HEK293 (cell line): ENCODE measurements at regions not wholly inside any gene's neighbourhood (a gene's known extent, or its start where the extent isn't known, plus 50 kb on each side); places are given as distances from the start of the nearest gene placed in this dataset.

Experiments used
- CTCF ChIA-PET: fragments of 350-600 bp; formaldehyde crosslinking; extraction: SDS; loops from one replicate; lab custom pipeline; 2021; ENCODE audit warnings: antibody characterized with exemption; lab: Yijun Ruan, JAX
- POLR2A ChIA-PET: fragments of 300-600 bp; formaldehyde crosslinking; extraction: SDS; loops from one replicate; lab custom pipeline; 2020; ENCODE audit warnings: antibody characterized with exemption, inconsistent platforms; lab: Yijun Ruan, JAX
- H3K27ac ChIP-seq: fragments of 200-500 bp; sonication (Bioruptor generic); 2 replicates; pipeline ENCODE4 v1.5.1; 2014; ENCODE audit warnings: low read depth, low read length, control low read depth, inconsistent platforms; ENCODE audit errors: extremely low read depth
- H3K36me3 ChIP-seq, 2 experiments: fragments of 200-500 bp in 1 of 2; sonication (Bioruptor generic) in 1 of 2; 1 replicate in 1 of 2; 2 replicates in 1 of 2; pipeline ENCODE4 v1.5.1; 2014 to 2017; ENCODE audit warnings: inconsistent platforms in 2 of 2, low read length in 2 of 2; ENCODE audit not compliant: control insufficient read depth in 2 of 2, insufficient read depth in 1 of 2
- H3K4me1 ChIP-seq: fragments of 200-500 bp; sonication (Bioruptor generic); 2 replicates; pipeline ENCODE4 v1.5.1; 2014; ENCODE audit warnings: mild to moderate bottlenecking, low read length, inconsistent platforms; ENCODE audit not compliant: control insufficient read depth, insufficient read depth
- H3K4me3 ChIP-seq: 2 replicates; pipeline ENCODE4 v1.5.1; 2011; ENCODE audit warnings: low read depth, mild to moderate bottlenecking, control low read depth, low read length, moderate library complexity
- H3K9me3 ChIP-seq: fragments of 200-500 bp; sonication (Bioruptor generic); 2 replicates; pipeline ENCODE4 v1.5.1; 2014; ENCODE audit warnings: low read depth, low read length, inconsistent platforms; ENCODE audit not compliant: control insufficient read depth, insufficient read depth
- KLF1 ChIP-seq: fragments of 450-650 bp; formaldehyde crosslinking; IDR thresholded peaks from 2 replicates; pipeline ENCODE4 v1.5.1; 2016; ENCODE audit warnings: missing biosample characterization, missing genetic modification characterization
- KLF10 ChIP-seq: fragments of 450-650 bp; IDR thresholded peaks from 2 replicates; pipeline ENCODE4 v1.5.1; 2018; ENCODE audit warnings: missing biosample characterization, mild to moderate bottlenecking, missing genetic modification characterization
- MYNN ChIP-seq: fragments of 450-650 bp; formaldehyde crosslinking; IDR thresholded peaks from 2 replicates; pipeline ENCODE4 v1.5.1; 2016; ENCODE audit warnings: missing biosample characterization, missing genetic modification characterization, borderline replicate concordance
- SCRT1 ChIP-seq: fragments of 450-650 bp; formaldehyde crosslinking; IDR thresholded peaks from 2 replicates; pipeline ENCODE4 v1.5.1; 2016; ENCODE audit warnings: missing biosample characterization, missing genetic modification characterization, borderline replicate concordance
- SCRT2 ChIP-seq: fragments of 450-650 bp; formaldehyde crosslinking; IDR thresholded peaks from 2 replicates; pipeline ENCODE4 v1.5.1; 2016; ENCODE audit warnings: missing biosample characterization, missing genetic modification characterization
- SETDB1 ChIP-seq: IDR thresholded peaks from one replicate; pipeline ENCODE4 v1.6.1; 2017; ENCODE audit warnings: mild to moderate bottlenecking, low read length, moderate library complexity, mixed read lengths; ENCODE audit not compliant: insufficient read length
- YY1 ChIP-seq: fragments of 450-650 bp; formaldehyde crosslinking; IDR thresholded peaks from 2 replicates; pipeline ENCODE4 v1.5.1; 2018; ENCODE audit warnings: missing biosample characterization, missing genetic modification characterization
- YY2 ChIP-seq: fragments of 450-650 bp; formaldehyde crosslinking; IDR thresholded peaks from 2 replicates; pipeline ENCODE4 v1.5.1; 2016; ENCODE audit warnings: missing biosample characterization, missing genetic modification characterization
- ZBTB1 ChIP-seq: fragments of 450-650 bp; formaldehyde crosslinking; IDR thresholded peaks from 2 replicates; pipeline ENCODE4 v1.5.1; 2016; ENCODE audit warnings: missing biosample characterization, missing genetic modification characterization
- ZNF266 ChIP-seq: fragments of 450-650 bp; formaldehyde crosslinking; IDR thresholded peaks from 2 replicates; pipeline ENCODE4 v1.5.1; 2016; ENCODE audit warnings: missing biosample characterization, missing genetic modification characterization, low read depth
- ZNF350 ChIP-seq: fragments of 450-650 bp; formaldehyde crosslinking; IDR thresholded peaks from 2 replicates; pipeline ENCODE4 v1.5.0; 2017; ENCODE audit warnings: missing biosample characterization, mild to moderate bottlenecking, missing genetic modification characterization
- ZNF76 ChIP-seq: fragments of 450-650 bp; formaldehyde crosslinking; IDR thresholded peaks from 2 replicates; pipeline ENCODE4; 2016; ENCODE audit warnings: low read depth, missing biosample characterization, missing genetic modification characterization, borderline replicate concordance
- ZNF777 ChIP-seq: fragments of 450-650 bp; formaldehyde crosslinking; IDR thresholded peaks from 2 replicates; pipeline ENCODE4 v1.5.1; 2017; ENCODE audit warnings: missing biosample characterization, missing genetic modification characterization, borderline replicate concordance
- ZNF843 ChIP-seq: fragments of 450-650 bp; formaldehyde crosslinking; IDR thresholded peaks from 2 replicates; pipeline ENCODE4 v1.5.1; 2016; ENCODE audit warnings: missing biosample characterization, missing genetic modification characterization
- TF ChIP-seq, protein P1 (sequence below): fragments of 450-650 bp; formaldehyde crosslinking; IDR thresholded peaks from 2 replicates; pipeline ENCODE4 v1.5.1; 2016; ENCODE audit warnings: missing biosample characterization, missing genetic modification characterization
- TF ChIP-seq, protein P2 (sequence below): fragments of 450-650 bp; formaldehyde crosslinking; IDR thresholded peaks from 2 replicates; pipeline ENCODE4 v1.5.1; 2016; ENCODE audit warnings: missing biosample characterization, missing genetic modification characterization
- TF ChIP-seq, protein P3 (sequence below): fragments of 450-650 bp; formaldehyde crosslinking; IDR thresholded peaks from 2 replicates; pipeline ENCODE4 v1.5.1; 2016; ENCODE audit warnings: missing biosample characterization, missing genetic modification characterization, borderline replicate concordance
- TF ChIP-seq, protein P4 (sequence below): fragments of 450-650 bp; formaldehyde crosslinking; IDR thresholded peaks from 2 replicates; pipeline ENCODE4 v1.5.1; 2016; ENCODE audit warnings: missing biosample characterization, missing genetic modification characterization
- TF ChIP-seq, protein P5 (sequence below): fragments of 450-650 bp; IDR thresholded peaks from 2 replicates; pipeline ENCODE4 v1.5.1; 2018; ENCODE audit warnings: missing biosample characterization, missing genetic modification characterization

DNA sequence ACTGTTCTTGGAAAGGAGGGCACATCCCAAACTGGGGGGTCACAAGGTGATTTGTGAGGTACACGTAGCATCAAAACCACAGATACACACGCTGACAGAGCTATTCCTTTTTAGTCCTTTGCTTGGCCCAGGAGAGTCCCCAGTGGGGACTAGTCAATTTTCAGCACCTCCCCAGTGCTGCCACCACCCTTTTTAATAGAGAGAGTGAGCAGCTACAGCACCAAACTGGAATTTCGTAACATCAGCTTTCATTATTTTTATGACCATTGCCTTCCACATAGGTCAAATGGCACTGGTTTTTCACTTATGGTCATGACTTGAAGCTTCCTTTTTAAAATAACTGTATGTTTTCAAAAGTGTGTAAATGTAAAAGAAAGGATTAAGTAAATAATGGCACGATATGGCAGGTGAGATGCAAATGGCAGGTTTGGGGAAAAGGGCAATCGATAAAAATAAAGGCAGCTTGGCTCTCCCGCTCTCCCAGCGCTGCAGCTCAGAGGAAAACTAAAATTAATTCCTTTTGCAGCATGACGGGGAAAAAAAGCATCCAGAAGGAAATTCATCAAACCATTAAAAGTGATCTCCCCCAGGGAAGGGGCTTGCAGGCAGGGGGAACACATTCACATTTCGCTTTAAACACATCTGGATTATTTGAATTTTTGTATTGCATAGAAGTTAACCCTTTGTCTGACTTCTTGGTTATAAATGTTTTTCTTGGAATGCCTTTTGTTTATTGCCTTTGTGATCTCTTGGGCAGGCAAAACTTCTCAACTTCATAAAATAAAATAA lies 95.2 kb downstream of the ANKRD60 start:
- no peak overlapping the region for H3K27ac ChIP-seq
- TF ChIP-seq KLF10 (tag by site-specific recombination) (no peak), SCRT2 (no peak), SETDB1 (no peak), YY2 (tag by site-specific recombination) (no peak), ZNF777 (tag by site-specific recombination) (no peak), ZNF266 (tag by site-specific recombination) (no peak), ZNF76 (tag by site-specific recombination) (no peak), ZBTB1 (no peak), SCRT1 (tag by site-specific recombination) (no peak), ZNF350 (no peak), ZNF843 (no peak)
- TF ChIP-seq, protein P1, sequence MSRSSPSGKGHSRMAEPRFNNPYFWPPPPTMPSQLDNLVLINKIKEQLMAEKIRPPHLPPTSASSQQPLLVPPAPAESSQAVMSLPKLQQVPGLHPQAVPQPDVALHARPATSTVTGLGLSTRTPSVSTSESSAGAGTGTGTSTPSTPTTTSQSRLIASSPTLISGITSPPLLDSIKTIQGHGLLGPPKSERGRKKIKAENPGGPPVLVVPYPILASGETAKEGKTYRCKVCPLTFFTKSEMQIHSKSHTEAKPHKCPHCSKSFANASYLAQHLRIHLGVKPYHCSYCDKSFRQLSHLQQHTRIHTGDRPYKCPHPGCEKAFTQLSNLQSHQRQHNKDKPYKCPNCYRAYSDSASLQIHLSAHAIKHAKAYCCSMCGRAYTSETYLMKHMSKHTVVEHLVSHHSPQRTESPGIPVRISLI, result no peak
- TF ChIP-seq, protein P2, sequence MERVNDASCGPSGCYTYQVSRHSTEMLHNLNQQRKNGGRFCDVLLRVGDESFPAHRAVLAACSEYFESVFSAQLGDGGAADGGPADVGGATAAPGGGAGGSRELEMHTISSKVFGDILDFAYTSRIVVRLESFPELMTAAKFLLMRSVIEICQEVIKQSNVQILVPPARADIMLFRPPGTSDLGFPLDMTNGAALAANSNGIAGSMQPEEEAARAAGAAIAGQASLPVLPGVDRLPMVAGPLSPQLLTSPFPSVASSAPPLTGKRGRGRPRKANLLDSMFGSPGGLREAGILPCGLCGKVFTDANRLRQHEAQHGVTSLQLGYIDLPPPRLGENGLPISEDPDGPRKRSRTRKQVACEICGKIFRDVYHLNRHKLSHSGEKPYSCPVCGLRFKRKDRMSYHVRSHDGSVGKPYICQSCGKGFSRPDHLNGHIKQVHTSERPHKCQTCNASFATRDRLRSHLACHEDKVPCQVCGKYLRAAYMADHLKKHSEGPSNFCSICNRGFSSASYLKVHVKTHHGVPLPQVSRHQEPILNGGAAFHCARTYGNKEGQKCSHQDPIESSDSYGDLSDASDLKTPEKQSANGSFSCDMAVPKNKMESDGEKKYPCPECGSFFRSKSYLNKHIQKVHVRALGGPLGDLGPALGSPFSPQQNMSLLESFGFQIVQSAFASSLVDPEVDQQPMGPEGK (tag by site-specific recombination), result no peak
- TF ChIP-seq, protein P3, sequence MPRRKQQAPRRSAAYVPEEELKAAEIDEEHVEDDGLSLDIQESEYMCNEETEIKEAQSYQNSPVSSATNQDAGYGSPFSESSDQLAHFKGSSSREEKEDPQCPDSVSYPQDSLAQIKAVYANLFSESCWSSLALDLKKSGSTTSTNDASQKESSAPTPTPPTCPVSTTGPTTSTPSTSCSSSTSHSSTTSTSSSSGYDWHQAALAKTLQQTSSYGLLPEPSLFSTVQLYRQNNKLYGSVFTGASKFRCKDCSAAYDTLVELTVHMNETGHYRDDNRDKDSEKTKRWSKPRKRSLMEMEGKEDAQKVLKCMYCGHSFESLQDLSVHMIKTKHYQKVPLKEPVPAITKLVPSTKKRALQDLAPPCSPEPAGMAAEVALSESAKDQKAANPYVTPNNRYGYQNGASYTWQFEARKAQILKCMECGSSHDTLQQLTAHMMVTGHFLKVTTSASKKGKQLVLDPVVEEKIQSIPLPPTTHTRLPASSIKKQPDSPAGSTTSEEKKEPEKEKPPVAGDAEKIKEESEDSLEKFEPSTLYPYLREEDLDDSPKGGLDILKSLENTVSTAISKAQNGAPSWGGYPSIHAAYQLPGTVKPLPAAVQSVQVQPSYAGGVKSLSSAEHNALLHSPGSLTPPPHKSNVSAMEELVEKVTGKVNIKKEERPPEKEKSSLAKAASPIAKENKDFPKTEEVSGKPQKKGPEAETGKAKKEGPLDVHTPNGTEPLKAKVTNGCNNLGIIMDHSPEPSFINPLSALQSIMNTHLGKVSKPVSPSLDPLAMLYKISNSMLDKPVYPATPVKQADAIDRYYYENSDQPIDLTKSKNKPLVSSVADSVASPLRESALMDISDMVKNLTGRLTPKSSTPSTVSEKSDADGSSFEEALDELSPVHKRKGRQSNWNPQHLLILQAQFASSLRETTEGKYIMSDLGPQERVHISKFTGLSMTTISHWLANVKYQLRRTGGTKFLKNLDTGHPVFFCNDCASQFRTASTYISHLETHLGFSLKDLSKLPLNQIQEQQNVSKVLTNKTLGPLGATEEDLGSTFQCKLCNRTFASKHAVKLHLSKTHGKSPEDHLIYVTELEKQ (tag by site-specific recombination), result no peak
- TF ChIP-seq, all 188 proteins: peak for 0
- Histone ChIP-seq H3K4me3 (no peak overlapping the region), H3K9me3 (no peaks in the 10 kb centered on the region), H3K36me3 (no peaks in the 10 kb centered on the region), H3K4me1 (no peaks in the 10 kb centered on the region)
- POLR2A ChIA-PET, result no interaction called here
- CTCF ChIA-PET, result interaction anchor here (0.7 to 1.6 kb wide), 3 partner anchors 11 to 197 kb away, joined by 3 to 4 read pairs (median 3); no protein-coding TSS in a partner anchor

DNA sequence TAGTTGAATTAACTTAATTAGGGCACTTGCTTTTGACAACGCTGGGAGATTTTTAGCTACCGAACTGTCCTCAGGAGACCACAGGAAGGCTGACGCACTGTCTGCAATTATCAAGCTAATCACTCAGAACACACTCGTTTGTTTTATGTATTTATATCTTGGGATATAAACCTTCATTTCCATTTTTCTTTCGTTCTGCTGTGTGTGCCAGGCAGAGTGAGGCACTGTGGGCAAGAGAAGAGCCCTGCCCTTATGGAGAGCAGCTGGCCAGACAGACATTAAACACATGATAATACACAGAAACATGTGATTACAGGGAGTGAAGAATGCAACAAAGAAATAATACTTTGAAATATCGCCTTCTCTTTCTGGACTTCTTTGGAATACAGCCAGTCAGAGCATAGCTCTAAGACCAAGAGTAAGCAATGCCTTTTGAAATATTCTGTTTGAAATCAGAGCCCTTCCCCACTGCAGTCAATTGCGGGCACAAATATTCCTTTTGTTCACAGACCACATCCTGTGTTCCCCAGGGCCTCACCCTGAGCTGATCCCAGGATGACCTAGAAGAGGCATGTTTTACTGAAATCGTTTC lies 96.8 kb downstream of the ANKRD60 start:
- CTCF ChIA-PET, result interaction anchor here (0.6 to 1.6 kb wide), 4 partner anchors 23 to 705 kb away, joined by 3 to 4 read pairs (median 3); no protein-coding TSS in a partner anchor
- no peaks in the 10 kb centered on the region for H3K36me3 ChIP-seq
- no peaks in the 10 kb centered on the region for H3K9me3 ChIP-seq
- H3K4me1 ChIP-seq, result no peaks in the 10 kb centered on the region
- H3K4me3 ChIP-seq, result no peak overlapping the region
- TF ChIP-seq YY1 (no peak), MYNN (no peak), KLF1 (tag by site-specific recombination) (no peak)
- TF ChIP-seq, protein P4, sequence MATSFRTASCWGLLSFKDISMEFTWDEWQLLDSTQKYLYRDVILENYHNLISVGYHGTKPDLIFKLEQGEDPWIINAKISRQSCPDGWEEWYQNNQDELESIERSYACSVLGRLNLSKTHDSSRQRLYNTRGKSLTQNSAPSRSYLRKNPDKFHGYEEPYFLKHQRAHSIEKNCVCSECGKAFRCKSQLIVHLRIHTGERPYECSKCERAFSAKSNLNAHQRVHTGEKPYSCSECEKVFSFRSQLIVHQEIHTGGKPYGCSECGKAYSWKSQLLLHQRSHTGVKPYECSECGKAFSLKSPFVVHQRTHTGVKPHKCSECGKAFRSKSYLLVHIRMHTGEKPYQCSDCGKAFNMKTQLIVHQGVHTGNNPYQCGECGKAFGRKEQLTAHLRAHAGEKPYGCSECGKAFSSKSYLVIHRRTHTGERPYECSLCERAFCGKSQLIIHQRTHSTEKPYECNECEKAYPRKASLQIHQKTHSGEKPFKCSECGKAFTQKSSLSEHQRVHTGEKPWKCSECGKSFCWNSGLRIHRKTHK (tag by site-specific recombination), result no peak
- TF ChIP-seq, protein P5, sequence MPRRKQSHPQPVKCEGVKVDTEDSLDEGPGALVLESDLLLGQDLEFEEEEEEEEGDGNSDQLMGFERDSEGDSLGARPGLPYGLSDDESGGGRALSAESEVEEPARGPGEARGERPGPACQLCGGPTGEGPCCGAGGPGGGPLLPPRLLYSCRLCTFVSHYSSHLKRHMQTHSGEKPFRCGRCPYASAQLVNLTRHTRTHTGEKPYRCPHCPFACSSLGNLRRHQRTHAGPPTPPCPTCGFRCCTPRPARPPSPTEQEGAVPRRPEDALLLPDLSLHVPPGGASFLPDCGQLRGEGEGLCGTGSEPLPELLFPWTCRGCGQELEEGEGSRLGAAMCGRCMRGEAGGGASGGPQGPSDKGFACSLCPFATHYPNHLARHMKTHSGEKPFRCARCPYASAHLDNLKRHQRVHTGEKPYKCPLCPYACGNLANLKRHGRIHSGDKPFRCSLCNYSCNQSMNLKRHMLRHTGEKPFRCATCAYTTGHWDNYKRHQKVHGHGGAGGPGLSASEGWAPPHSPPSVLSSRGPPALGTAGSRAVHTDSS (tag by site-specific recombination), result no peak
- POLR2A ChIA-PET, result no interaction called here
- H3K27ac ChIP-seq, result no peak overlapping the region
